ENCODE measurements at regions not wholly inside any gene's neighbourhood (a gene's known extent, or its start where the extent isn't known, plus 50 kb on each side); places are given as distances from the start of the nearest gene placed in this dataset.

- Histone ChIP-seq H3K36me3 (ENCODE audit: control insufficient read depth in 1 of 2, insufficient read depth in 2 of 2, low read length in 2 of 2) (no peaks in the 10 kb centered on the region), H2AFZ (ENCODE audit: low read depth, low read length, poor library complexity, severe bottlenecking) (no peak overlapping the region), H3K4me1 (ENCODE audit: control insufficient read depth in 1 of 2, insufficient read depth in 2 of 2, low read length in 2 of 2) (no peaks in the 10 kb centered on the region), H3K27me3 (ENCODE audit: insufficient read depth, low read length) (no peaks in the 10 kb centered on the region), H3K9me2 (ENCODE audit: insufficient read depth) (no peaks in the 10 kb centered on the region), H3K4me3 (replicated peaks in 1 of 2; ENCODE audit: low read depth in 1 of 2, low read length in 2 of 2) (no peak overlapping the region), H3K9ac (ENCODE audit: low read length) (no peak overlapping the region), H3K9me3 (ENCODE audit: control insufficient read depth in 1 of 2, insufficient read depth in 1 of 2, low read depth in 1 of 2, low read length in 2 of 2) (no peaks in the 10 kb centered on the region), H3K79me2 (ENCODE audit: insufficient read depth, low read length) (no peaks in the 10 kb centered on the region), H3K27ac (ENCODE audit: low read depth, low read length) (no peak overlapping the region), H4K20me1 (ENCODE audit: insufficient read depth) (no peaks in the 10 kb centered on the region), H3K4me2 (ENCODE audit: low read length) (no peak overlapping the region)
- no TSS peak for BruUV-seq (replicated peaks)
- ChIA-PET POLR2A (no interaction called here), RAD21 (ENCODE audit: low non-redundant PET in 1 of 2, low total read pairs in 2 of 2, uncharacterized antibody in 2 of 2, unreplicated experiment in 2 of 2) (no interaction called here), CTCF (no interaction called here)
- DNase-seq (ENCODE audit: low read depth, low spot score) = no peak
- TF ChIP-seq REST (IDR thresholded peaks at IDR 0.05; ENCODE audit: low read depth) (no peak), RAD21 (IDR thresholded peaks at IDR 0.05; ENCODE audit: low read depth) (no peak), EZH2phosphoT487 (IDR thresholded peaks at IDR 0.05; ENCODE audit: borderline replicate concordance) (no peak), CTCF (IDR thresholded peaks at IDR 0.05 in 2 of 3, conservative IDR thresholded peaks at IDR 0.05 in 1 of 3; ENCODE audit: borderline replicate concordance in 1 of 3, insufficient read depth in 1 of 3, low read depth in 2 of 3, low read length in 2 of 3) (no peak), ZFX (IDR thresholded peaks at IDR 0.05) (no peak), SRF (IDR thresholded peaks at IDR 0.05; ENCODE audit: low read depth) (no peak), ZNF274 (IDR thresholded peaks at IDR 0.05; ENCODE audit: low read depth, low read length) (no peak), MAX (IDR thresholded peaks at IDR 0.05) (no peak), POLR2A (IDR thresholded peaks at IDR 0.05; ENCODE audit: borderline replicate concordance, extremely low read depth, insufficient read depth, insufficient read length) (no peak), CEBPB (IDR thresholded peaks at IDR 0.05; ENCODE audit: low read depth) (no peak), TCF7L2 (IDR thresholded peaks at IDR 0.05; ENCODE audit: borderline replicate concordance, extremely low read depth, insufficient read depth, insufficient read length) (no peak), SIN3A (IDR thresholded peaks at IDR 0.05; ENCODE audit: low read depth) (no peak), EZH2 (IDR thresholded peaks at IDR 0.05) (no peak), YY1 (IDR thresholded peaks at IDR 0.05; ENCODE audit: extremely low read depth, insufficient replicate concordance, low read depth, low read length) (no peak), SP1 (IDR thresholded peaks at IDR 0.05; ENCODE audit: low read depth) (no peak), ELF1 (IDR thresholded peaks at IDR 0.05; ENCODE audit: borderline replicate concordance, low read depth) (no peak), JUND (IDR thresholded peaks at IDR 0.05) (no peak), POLR2AphosphoS5 (IDR thresholded peaks at IDR 0.05; ENCODE audit: low read depth, low read length) (no peak)
- TF ChIP-seq, protein P1, sequence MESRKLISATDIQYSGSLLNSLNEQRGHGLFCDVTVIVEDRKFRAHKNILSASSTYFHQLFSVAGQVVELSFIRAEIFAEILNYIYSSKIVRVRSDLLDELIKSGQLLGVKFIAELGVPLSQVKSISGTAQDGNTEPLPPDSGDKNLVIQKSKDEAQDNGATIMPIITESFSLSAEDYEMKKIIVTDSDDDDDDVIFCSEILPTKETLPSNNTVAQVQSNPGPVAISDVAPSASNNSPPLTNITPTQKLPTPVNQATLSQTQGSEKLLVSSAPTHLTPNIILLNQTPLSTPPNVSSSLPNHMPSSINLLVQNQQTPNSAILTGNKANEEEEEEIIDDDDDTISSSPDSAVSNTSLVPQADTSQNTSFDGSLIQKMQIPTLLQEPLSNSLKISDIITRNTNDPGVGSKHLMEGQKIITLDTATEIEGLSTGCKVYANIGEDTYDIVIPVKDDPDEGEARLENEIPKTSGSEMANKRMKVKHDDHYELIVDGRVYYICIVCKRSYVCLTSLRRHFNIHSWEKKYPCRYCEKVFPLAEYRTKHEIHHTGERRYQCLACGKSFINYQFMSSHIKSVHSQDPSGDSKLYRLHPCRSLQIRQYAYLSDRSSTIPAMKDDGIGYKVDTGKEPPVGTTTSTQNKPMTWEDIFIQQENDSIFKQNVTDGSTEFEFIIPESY (IDR thresholded peaks at IDR 0.05; ENCODE audit: extremely low read depth, insufficient replicate concordance, low read length) = no peak
- intact Hi-C loops (cut with micrococcal nuclease) = no loop called here
- ATAC-seq = no peak
These were observed 255.5 kb upstream of the NRSN1 start for GRCh38 chr6:23870496-23870895.
